HG02884 (cell line): ENCODE measurements at regions not wholly inside any gene's neighbourhood (a gene's known extent, or its start where the extent isn't known, plus 50 kb on each side); places are given as distances from the start of the nearest gene placed in this dataset.
"Not testable (repeated sequence)": the region's sequence is repeated elsewhere in the genome, so short reads cannot be mapped to it uniquely, and the experiment has no call there.

Experiments used
- ATAC-seq: cut with Tn5 transposase; IDR thresholded peaks from one replicate; pipeline ENCODE4 v1.9.1; 2021; ENCODE audit warnings: mild to moderate bottlenecking, moderate library complexity; ENCODE audit not compliant: unreplicated experiment

- ATAC-seq, result no peak
Measured at GRCh38 chr4:54403700-54404453, 174.8 kb downstream of the PDGFRA start.

- ATAC-seq, result not testable (repeated sequence)
Measured at GRCh38 chr4:54409270-54409817, 180.3 kb downstream of the PDGFRA start.

GRCh38 chr4:54414545-54414944 lies 185.5 kb downstream of the PDGFRA start:
- ATAC-seq, result no peak

GRCh38 chr4:54417476-54417875 lies 188.4 kb downstream of the PDGFRA start:
- no peak for ATAC-seq

- no peak for ATAC-seq
Measured at GRCh38 chr4:54418468-54418867, 189.4 kb downstream of the PDGFRA start.

- ATAC-seq, result no peak
Measured at GRCh38 chr4:54423066-54423465, 194.0 kb downstream of the PDGFRA start.

GRCh38 chr4:54427826-54428225 lies 198.7 kb downstream of the PDGFRA start:
- ATAC-seq, result no peak

GRCh38 chr4:54428940-54429339 lies 199.8 kb downstream of the PDGFRA start:
- no peak for ATAC-seq

GRCh38 chr4:54433686-54434085 lies 204.6 kb downstream of the PDGFRA start:
- ATAC-seq, result no peak

GRCh38 chr4:54439831-54440243 lies 210.7 kb downstream of the PDGFRA start:
- ATAC-seq, result peak; percentile 60

GRCh38 chr4:54440394-54441136 lies 211.5 kb downstream of the PDGFRA start:
- ATAC-seq, result no peak

- no peak for ATAC-seq
Measured at GRCh38 chr4:54445866-54446265, 211.9 kb upstream of the KIT start.

GRCh38 chr4:54446581-54446980 lies 211.2 kb upstream of the KIT start:
- no peak for ATAC-seq

- no peak for ATAC-seq
Measured at GRCh38 chr4:54447304-54447703, 210.5 kb upstream of the KIT start.

- no peak for ATAC-seq
Measured at GRCh38 chr4:54449999-54450398, 207.8 kb upstream of the KIT start.

- not testable (repeated sequence) for ATAC-seq
Measured at GRCh38 chr4:54466960-54467359, 190.8 kb upstream of the KIT start.

- no peak for ATAC-seq
Measured at GRCh38 chr4:54473077-54473545, 184.6 kb upstream of the KIT start.

- no peak for ATAC-seq
Measured at GRCh38 chr4:54473798-54474197, 184.0 kb upstream of the KIT start.

- ATAC-seq, result no peak
Measured at GRCh38 chr4:54475546-54475945, 182.2 kb upstream of the KIT start.

- no peak for ATAC-seq
Measured at GRCh38 chr4:54482529-54483200, 175.1 kb upstream of the KIT start.

GRCh38 chr4:54484383-54484782 lies 173.4 kb upstream of the KIT start:
- ATAC-seq, result no peak
